ENCODE measurements at regions not wholly inside any gene's neighbourhood (a gene's known extent, or its start where the extent isn't known, plus 50 kb on each side); places are given as distances from the start of the nearest gene placed in this dataset.
"Not testable (repeated sequence)": the region's sequence is repeated elsewhere in the genome, so short reads cannot be mapped to it uniquely, and the experiment has no call there.

DNA sequence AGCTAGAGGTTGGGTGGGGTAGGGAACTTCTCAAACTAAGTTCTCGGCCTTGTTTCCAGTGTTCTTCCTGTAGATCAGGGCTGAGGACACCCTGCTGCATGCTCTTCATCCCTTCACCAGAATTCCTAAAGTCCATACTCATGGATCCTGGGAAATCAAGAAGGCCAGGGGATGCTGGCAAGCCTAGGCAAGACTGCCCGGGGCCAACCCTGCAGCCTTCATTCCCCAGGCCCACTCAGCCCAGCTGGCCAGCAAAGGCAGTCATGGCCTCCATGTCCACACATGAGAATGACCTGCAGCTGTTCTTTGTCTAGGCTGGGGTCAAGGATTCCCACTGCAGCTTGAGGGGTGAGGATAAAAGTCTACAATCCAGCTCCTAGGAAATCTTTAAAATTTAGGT lies 109.3 kb upstream of the ETV6 start:
- DNase-seq: no peak

DNA sequence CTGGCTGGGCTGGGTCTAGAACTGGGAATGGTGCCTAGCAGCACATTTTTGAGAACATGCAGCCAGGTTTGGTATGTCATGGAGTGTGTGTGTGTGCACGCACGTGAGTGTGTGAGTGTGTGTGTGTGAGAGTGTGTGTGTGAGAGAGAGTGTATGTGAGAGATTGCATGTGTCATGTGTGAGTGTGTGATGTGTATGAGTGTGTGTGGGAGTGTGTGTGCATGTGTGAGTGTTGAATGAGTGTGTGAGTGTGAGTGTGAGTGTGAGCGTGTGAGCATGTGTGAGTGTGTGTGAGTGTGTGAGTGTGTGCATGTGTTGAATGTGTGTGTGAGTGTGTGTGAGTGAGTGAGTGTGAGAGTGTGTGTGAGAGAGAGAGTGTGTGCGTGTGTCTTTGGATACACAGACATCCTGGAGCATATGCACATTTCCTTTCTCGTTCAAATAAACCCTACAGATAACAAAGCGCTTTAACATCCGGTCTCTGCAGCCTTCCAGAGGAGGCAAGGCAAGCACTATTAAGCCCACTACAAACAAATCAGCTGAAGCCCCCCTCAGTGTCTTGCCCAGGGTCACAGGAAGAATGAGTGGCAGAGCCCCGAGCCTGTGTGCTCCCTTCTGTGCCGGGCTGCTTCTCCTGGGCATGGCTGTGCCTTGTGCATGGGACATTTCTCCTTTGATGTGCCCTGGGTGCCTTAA lies 108.7 kb upstream of the ETV6 start:
- no peak for DNase-seq

DNA sequence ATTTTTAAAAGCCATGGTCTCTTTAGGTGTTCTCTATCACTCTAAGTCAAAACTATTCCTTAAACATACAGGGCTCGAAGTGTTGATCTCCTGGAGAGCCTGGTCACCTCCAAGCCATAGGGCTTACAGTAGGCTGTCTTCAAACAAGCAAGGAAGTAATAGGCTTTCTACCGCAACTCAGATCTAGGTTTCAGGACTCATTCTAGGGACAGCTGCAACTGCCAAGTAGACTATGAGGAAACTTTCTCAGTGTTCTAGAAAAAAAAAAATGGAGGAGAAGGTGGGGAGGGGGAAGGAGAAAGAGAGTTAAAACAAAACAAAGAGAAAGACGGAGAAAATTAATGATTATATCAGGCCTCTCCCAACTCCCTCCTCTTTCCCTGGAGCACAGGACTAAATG lies 106.9 kb upstream of the ETV6 start:
- no peak for DNase-seq

DNA sequence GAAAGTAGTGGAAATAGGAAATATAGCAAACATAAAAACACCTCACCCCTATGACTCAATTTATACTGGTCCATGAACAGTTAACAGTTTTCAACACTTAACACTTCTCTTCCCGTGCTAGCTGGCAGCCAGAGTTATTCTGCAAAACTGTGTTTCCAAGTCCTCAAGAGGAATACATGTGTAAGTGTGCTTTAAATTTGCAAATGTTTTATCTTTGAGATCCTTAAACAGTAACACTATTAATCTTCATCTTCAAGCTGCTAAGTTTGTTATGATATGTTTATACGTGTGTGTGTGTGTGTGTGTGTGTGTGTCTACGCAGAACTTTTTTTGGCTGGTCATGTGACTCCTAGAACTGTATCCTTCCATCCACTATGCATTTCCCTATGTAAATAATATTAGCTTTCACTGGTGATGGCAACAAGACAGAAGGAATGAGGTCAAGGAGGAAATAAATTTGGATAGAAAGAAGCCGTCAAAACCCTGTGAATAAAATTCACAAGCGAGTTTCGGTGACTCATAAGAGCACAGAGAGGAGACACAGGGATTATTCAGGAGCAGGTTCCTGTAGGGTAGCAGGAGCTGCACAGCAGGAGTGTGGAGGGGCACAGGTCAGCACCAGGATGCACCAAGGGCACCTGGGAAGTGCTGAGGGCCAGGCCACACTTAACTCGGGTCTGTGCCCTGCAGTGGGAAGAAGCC lies 105.9 kb upstream of the ETV6 start:
- no peak for DNase-seq

DNA sequence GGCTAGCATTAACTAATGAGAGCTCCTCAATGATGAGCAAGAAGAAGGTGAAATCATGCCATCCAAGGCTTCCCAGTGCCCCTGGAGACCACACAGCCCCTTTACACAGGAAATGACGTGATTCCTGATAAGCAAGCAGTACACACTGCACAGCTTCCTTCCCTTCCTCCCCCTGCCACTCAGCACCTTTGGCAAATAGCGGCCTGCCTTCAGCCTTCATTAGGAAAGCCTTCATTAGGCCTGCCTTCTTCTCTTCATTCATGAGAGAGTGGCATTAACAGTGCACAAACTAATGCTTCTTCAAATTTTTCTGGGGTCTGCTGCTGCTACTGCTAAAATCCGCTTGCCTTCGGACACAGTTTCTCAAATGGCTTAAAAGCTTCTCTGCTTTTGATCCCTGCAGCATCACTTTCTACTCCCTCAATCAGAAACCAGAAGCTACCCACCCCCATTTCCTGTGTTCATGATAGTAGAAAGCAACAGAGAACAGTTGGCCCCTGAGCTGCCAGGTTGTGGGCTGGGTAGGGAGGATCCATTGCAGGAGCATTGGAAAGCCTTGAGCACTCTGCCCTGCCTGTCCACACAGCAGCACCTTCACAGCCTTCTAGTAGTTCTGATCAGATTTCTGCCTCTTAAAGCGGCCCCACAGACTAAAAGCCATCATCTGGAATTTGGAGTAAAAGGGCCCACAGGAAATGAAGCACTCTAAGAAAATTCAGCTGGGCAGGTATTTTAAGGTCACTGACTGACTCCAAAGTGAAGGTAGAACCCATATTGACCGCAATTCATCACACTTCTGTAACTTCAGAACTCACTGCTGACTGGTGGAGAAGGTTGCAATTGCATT lies 103.8 kb upstream of the ETV6 start:
- DNase-seq: peak; percentile 24

DNA sequence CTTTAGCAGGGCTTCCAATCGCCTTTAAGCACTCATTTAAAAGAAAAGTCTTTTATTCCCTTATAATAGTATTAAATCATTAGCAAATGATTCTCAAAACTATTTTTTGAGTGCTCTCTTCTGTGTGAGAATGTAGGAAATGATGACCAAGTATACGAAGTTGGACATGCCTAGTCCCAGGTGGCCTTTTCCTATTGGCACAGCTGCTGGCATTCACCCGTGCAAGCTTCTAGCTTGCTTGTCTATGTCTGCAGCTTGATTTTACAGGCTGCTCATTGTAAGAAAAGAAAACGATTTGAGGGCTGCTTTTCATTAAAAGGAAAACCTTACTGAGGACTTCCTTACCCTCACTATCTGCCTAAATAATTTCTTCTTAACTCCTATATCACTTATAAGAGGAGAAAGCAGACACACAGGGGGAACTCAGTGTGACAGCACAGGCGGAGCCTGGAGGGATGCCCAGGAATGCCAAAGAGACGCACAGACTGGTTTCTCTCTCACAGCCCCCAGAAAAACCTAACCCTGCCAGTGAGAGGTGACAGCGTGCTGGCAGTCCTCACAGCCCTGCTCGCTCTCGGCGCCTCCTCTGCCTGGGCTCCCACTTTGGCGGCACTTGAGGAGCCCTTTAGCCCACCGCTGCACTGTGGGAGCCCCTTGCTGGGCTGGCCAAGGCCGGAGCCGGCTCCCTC lies 102.7 kb upstream of the ETV6 start:
- not testable (repeated sequence) for DNase-seq

DNA sequence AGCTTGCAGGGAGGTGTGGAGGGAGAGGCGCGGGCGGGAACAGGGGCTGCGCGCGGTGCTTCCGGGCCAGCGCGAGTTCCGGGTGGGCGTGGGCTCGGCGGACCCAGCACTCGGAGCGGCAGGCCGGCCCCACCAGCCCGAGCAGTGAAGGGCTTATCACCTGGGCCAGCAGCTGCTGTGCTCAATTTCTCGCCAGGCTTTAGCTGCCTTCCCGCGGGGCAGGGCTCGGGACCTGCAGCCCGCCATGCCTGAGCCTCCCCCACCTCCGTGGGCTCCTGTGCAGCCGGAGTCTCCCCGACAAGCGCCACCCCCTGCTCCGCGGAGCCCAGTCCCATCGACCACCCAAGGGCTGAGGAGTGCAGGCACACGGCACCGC lies 102.2 kb upstream of the ETV6 start:
- not testable (repeated sequence) for DNase-seq

DNA sequence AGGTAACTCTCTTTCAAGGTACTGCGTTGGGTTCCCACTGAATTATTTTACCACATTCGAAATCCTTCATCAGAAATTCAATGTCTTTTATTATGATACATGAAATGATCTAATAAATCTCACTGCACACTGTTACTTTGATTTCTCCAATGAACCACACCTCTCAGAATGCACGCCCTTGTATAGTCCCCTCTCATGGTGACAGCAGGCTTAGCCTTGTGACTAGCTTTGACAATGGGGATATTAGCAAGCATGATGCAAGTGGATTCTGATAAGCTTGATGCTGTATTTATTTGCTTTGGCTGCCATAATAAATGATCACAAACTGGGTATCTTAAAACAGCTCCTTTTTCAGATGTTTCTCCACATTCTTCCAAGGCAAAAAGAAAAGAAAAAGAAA lies 100.4 kb upstream of the ETV6 start:
- no peak for DNase-seq

DNA sequence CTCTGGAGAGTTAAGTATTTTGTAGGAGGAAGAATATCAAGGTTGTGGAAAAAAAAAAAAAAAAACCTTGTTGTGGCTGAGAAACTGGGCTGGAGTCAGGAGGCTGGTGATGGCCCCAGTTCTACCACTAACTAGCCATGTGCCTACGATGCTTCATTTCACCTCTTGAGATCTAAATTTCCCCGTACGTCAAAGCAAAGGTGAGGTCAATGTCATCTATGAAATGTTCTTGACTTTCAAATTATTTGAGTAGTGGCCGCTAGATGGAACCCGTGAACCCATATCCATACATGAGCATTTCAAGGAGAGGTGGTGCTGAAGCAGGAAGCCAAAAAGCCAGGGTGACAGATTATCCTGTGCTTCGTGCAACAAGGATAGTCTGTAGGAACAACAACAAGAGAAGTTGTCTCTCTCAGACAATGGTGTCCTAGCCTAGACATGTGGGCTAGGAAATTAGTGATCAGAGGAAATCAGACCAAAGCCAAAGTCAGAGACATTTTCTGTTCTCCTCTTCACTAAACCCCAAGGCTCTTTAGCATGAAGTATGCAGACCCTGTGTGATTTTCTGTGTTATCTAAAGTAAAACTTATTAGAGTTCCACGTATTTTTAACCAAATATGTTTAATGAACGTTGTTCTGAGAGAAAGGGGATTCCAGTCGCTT lies 95.5 kb upstream of the ETV6 start:
- peak; percentile 47 for DNase-seq

DNA sequence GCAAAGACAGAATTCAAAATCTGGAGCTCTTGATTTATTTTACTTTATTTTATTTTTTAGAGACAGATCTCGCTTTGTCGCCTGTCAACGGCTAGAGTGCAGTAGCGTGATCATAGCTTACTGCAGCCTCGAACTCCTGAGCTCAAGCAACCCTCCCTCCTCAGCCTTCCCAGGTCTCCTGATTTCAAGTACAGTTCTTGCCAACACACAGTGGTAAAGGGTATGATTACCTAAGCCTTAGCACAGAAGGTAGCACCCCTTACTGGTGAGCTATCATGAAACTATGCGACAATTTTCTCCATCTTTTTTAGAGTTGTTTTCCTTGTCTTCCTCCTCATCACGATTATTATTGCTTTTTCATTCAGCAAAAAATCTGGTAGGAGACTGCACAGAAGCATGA lies 94.3 kb upstream of the ETV6 start:
- no peak for DNase-seq

DNA sequence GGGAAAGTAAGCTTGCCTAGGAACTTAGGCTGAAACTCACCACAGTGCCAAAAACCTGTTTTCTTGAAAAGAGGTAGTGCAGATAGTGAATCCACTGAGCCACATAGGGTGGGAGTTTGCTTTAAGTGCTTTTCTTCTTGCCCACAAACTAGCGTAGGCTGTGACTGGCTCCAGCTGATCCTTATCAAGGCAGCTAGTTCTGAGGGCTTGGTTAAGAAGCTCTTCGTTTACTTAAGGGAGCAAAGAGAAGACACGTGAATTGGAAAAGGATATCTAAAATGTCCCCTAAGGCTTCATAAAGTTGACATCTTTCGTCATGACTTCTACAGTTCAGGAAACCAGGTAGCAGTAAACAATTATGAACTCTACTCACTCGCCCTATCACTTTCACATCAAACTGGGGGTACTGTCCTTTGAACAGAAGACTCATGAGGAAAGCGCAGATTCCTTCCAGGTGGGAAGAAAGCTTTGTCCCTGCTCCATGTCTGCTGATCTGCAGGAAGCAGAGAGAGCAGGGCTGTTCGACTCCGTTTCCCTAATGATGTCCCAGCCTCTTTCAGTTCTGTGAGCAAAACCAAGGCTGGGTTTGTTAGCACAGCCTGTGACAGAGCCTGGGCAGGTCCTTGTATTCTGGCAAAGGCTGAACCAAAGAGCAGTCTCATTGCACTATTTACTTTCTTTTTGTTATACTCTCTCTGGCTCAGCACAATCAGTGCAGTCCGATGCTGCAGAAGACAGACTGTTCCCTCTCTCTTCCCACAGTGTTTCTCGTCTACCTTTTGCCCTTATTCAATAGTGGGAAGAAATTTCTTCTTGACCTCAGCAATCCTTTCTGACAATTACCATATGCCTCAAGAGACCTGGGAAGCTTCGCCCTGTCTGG lies 93.5 kb upstream of the ETV6 start:
- DNase-seq: no peak

DNA sequence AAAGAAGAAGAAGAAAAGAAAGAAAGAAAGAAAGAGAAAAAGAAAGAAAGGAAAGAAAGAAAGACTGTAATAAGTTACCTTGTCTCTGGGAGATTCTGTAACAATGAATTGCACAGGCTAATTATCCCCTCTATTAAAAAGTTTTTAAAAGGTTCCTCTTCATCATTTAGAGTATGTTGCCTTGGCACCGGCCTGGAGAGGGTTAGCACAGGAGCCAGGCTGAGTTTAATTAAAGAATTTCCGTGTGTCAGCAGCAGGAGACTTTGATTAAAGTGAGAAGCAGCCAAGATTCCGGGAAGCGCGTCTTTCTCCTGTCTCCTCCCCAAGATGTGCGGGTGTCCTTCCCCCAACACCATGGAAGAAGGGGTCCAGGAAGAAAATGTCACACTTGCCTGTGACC lies 92.8 kb upstream of the ETV6 start:
- DNase-seq: no peak

DNA sequence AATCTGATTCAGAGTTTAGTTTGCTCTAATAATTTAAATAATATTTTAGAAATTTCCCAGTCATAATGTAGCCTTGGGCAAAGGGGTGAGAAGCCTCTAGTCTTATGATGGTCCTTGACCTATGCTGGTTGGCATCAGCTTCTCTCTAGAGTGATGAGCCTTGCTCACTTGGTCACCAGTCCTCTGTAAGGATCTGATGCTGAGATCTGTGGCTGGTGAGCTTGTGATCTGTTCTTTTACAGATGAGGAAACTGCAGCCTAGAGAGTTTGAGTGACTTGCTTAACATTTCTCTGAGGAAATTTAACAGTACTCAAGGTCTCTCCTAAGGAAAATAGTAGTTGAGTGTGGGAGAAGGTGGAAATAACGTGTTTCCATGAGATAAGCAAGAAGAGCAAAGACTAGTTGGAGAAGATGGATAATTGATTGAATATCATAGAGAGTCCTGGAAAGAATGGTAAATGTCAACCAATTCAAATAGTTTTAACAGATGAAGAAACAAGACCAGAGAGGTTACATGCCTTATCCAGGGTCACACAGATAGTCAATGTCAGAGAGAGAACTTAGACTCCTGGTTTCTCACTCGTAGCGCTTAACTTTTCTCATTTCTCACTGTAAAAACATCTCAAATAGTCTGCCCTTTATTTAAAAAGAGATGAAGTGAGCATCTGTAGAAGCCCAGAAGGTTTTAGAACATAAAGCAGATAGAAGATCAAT lies 89.7 kb upstream of the ETV6 start:
- no peak for DNase-seq

DNA sequence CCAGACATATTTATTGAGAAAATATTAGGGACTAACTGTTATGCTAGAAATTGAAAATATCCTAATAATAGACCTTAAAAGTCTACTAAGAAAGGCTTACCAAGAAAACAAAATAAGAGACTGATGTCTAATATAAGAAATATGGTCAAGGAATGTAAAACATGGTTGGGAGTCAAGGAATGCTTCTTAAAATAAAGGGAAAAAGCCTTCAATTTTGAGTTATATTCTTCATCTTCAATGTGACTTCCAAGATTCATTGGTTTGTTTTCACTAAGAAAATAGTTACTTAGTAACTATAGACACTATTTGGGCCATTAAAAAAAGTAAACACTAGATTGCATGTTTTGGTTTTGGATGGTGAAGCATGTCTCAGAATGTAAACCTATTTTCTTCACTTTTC lies 88.1 kb upstream of the ETV6 start:
- no peak for DNase-seq

DNA sequence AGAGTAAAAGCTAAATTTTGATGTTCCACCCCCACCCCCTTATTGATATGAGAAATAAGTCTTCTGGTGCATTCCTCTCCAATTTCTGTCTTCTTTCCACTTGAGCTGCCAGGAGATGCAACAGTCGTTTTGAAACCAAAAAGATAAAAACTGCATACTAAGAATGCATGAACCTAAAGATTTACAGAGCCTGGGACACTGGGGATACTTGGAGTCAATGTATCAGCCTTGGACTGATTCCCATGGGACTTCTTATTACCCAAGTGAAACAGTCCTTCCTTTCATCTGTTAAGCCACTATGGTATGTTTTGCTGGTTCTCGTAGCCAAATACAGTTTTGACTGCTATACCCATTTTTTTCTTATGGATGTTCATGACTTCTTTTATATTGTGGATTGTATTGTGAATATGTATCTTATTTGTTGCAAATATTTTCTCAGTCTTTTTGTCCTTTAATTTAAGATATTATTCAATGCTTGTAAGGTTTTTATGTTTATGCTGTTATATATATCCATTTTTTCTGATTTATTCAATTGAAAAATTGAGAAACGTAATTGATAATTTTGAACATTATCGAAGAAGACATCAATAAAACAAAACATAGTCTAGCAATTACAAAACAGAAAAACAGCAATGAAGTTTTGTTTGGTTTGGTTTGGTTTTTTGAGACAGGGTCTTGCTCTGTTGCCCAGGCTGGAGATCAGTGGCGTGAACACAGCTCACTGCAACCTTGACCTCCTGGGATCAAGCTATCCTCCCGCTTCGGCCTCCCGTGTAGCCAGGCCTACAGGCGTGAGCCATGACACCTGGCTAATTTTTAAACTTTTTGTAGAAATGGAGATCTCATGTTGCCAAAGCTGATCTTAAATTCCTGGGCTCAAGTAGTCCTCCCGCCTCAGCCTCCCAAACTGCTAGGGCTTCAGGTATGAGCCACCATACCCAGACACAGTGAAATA lies 85.4 kb upstream of the ETV6 start:
- no peak for DNase-seq

DNA sequence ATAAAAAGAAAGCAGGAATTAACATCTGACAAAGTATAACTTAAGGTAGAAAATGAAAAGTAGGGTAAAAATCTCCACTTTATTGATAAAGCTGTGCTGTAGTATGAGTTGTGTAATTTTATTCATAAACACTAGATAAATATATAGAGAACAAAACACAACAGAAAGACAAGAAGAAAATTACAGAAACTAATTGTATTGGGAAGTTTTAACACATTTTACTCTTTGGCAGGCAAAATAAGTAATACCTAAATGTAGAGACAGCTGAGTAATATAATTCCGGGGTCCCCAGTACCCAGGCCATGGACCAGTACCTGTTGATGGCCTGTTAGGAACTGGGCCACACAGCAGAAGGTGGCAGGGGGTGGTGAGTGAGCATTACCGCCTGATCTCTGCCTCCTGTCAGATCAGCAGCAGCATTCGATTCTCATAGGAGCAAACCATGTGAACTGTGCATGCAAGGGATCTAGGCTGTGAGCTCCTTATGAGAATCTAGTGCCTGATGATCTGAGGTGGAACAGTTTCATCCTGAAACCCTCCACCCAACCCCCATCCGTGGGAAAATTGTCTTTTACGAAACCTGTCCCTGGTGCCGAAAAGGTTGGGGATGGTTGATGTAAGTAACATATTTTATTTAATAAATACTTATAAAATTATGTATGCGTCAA lies 84.4 kb upstream of the ETV6 start:
- no peak for DNase-seq

DNA sequence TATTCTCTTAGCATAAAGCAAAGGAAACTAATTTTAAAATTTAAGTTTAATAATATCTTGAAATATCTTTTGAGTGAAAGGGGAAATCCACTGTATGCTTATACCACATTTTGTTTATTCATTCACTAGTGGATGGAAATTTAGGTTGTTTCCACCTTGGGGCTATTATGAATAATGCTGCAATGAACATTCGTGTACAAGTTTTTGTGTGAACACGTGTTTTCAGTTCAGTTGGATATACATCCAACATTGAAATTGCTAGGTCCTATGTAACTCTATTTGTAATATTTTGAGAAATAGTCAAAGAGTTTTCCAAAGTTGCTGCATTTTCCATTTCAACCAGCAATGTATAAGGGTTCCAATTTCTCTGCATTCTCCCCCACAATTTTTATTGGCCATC lies 83.7 kb upstream of the ETV6 start:
- DNase-seq: no peak

DNA sequence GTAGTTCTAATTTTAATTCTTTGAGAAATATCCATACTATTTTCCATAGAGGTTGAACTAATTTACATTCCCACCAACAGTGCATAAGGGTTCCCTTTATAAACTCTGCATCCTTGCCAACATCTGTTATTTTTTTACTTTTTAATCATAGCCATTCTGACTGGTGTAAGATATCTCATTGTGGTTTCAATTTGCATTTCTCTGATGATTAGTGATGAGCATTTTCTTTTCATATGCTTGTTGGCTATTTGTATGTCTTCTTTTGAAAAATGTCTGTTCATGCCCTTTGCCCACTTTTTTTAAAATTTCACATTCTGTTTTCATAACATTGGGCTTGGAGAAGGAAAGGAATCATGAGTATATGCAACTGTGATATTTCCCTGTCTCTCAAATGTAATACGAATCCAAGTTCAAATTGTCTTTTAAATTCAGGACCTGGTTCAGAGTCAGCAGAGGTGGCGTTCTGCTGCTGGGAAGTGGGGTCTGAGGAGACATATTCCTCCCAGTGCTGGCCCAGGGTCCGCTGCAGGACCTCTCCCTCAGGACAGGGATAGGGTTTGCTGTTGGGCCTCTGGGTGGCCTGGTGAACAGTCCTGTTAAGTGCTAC lies 81.2 kb upstream of the ETV6 start:
- no peak for DNase-seq
